ENCODE measurements at regions not wholly inside any gene's neighbourhood (a gene's known extent, or its start where the extent isn't known, plus 50 kb on each side); places are given as distances from the start of the nearest gene placed in this dataset.
"Not testable (repeated sequence)": the region's sequence is repeated elsewhere in the genome, so short reads cannot be mapped to it uniquely, and the experiment has no call there.

- no peak for TF ChIP-seq CTCF (conservative IDR thresholded peaks at IDR 0.05)
Measured at GRCh38 chr6:169406804-169407203, 153.2 kb upstream of the THBS2 start.

GRCh38 chr6:169406034-169406433 is 152.4 kb upstream of the THBS2 start:
- TF ChIP-seq CTCF (conservative IDR thresholded peaks at IDR 0.05) = no peak
- no peak overlapping the region for H3K27ac ChIP-seq

More at GRCh38 chr6:169406804-169407203, 153.2 kb upstream of the THBS2 start:
- H3K27ac ChIP-seq = no peak overlapping the region

- H3K27ac ChIP-seq = no peak overlapping the region
- no peak for TF ChIP-seq CTCF (conservative IDR thresholded peaks at IDR 0.05)
Measured at GRCh38 chr6:169404828-169405227, 151.2 kb upstream of the THBS2 start.

DNA sequence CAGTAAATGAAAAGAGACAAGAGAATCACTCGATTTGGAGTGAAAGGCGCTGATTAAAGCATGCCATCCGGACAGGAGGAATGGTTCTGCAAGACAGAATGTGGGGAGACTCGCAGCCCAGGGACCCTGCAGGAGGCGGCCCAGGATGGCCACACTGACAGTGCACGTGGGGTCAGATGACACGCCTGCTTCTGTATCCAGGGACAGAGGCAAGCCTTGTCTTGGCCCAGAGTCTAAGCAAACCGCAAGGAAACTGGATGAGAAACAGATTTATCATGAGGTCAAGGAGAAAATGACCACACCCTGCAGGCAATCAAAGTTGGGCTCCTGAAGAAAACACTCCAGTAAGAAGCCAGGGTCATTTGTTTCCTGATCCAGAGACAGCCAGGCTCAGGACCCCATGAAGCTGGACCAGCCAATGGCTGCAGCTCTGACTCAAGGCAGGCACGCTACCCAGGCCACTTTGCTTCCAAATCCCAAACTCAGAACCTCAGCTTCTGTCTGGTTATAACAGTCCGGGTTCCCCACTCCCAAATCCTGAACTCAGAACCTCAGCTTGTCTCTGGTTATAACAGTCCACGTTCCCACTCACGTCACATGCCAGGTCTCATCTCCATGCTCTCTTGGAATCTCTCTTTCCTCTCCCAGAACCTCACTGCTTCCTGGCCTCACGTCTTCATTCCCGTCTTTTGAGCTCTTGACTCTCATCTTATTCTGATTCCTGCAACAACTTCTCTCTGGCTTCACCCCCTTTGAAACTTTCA is 144.9 kb upstream of the THBS2 start:
- H3K27ac ChIP-seq = no peak overlapping the region
- TF ChIP-seq CTCF (conservative IDR thresholded peaks at IDR 0.05) = no peak

- TF ChIP-seq CTCF (conservative IDR thresholded peaks at IDR 0.05) = no peak
- H3K27ac ChIP-seq = no peak overlapping the region
Measured at GRCh38 chr6:169397684-169398083, 144.0 kb upstream of the THBS2 start.

DNA sequence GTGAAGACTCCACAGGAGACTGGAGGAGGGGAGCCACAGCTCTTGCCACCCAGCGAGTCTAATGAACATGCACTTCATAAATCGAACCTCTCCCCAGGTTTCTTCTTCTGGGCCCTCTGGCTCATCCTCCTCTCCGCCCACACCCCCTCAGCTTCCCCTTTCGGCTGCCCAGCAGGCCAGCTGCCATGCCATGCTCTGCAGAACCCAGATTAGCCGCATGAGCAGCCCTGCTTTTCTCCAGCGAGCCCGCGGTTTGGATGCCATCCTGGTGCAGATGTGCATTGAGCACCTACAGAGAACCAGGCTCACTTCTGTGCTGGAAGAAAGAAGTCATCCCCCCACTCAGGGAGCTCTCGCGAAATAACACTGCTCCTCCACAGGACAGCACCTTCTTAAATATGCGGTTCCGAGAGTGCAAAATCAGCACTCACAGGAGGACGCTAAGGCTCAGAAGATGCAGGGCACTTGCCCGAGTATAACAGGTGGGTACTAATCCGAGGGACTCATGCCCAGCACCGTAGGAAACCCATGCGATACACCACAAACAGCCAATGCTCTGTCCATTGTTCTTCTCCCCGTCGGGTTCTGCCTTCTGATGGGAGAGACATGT is 143.0 kb upstream of the THBS2 start:
- H3K27ac ChIP-seq = no peak overlapping the region
- TF ChIP-seq CTCF (conservative IDR thresholded peaks at IDR 0.05) = no peak

GRCh38 chr6:169396009-169396539 is 142.4 kb upstream of the THBS2 start:
- not testable (repeated sequence) for H3K27ac ChIP-seq
